ENCODE measurements at regions not wholly inside any gene's neighbourhood (a gene's known extent, or its start where the extent isn't known, plus 50 kb on each side); places are given as distances from the start of the nearest gene placed in this dataset.

- Histone ChIP-seq H3K4me3 (no peak overlapping the region), H2AFZ (ENCODE audit: low read depth, low read length) (no peak overlapping the region), H3K27me3 (ENCODE audit: control insufficient read depth in 2 of 2, insufficient read depth in 2 of 2, low read length in 2 of 2) (no peaks in the 10 kb centered on the region), H3K9me3 (replicated peaks; ENCODE audit: control insufficient read depth, insufficient read depth, low read depth, low read length) (no peaks in the 10 kb centered on the region), H3K9ac (ENCODE audit: insufficient read depth in 1 of 2, low read depth in 2 of 2, low read length in 2 of 2) (no peak overlapping the region), H3K4me1 (replicated peaks in 1 of 2; ENCODE audit: control insufficient read depth in 2 of 2, insufficient read depth in 2 of 2, low read length in 2 of 2) (no peaks in the 10 kb centered on the region), H3K36me3 (ENCODE audit: control insufficient read depth, insufficient read depth, low read length) (no peaks in the 10 kb centered on the region), H3K27ac (ENCODE audit: extremely low read depth, low read depth, low read length) (no peak overlapping the region), H3K4me2 (ENCODE audit: insufficient read depth, low read length) (no peak overlapping the region), H3K79me2 (ENCODE audit: control insufficient read depth, insufficient read depth, low read length) (no peaks in the 10 kb centered on the region), H3K9me1 (ENCODE audit: control insufficient read depth, insufficient read depth, low read length) (no peaks in the 10 kb centered on the region), H4K20me1 (replicated peaks; ENCODE audit: control insufficient read depth, insufficient read depth, low read length) (no peaks in the 10 kb centered on the region)
- CTCF ChIA-PET (ENCODE audit: low intra/inter-chr PET ratio) = no interaction called here
- in situ Hi-C loops (cut with MboI) = no loop called here
- FAIRE-seq = no peak
- DNase-seq (ENCODE audit: extremely low read depth in 1 of 4, low spot score in 3 of 4) = no peak
- intact Hi-C loops (cut with micrococcal nuclease) = no loop called here
- 0% methylated on average over 2 of the region's 2 CpGs for WGBS (ENCODE audit: insufficient coverage, low coverage, missing lambda C conversion rate)
- no peak for ATAC-seq
- TF ChIP-seq SIRT6 (IDR thresholded peaks at IDR 0.05; ENCODE audit: low read depth, low read length) (no peak), BRF2 (IDR thresholded peaks at IDR 0.05; ENCODE audit: borderline replicate concordance, insufficient read depth, insufficient read length) (no peak), POLR2AphosphoS2 (IDR thresholded peaks at IDR 0.05; ENCODE audit: low read length) (no peak), ZNF76 (CRISPR knock-in tag; IDR thresholded peaks at IDR 0.05; ENCODE audit: borderline replicate concordance) (no peak), ELF1 (tag; IDR thresholded peaks at IDR 0.05) (no peak)
- POLR2A ChIA-PET = no interaction called here
- no TSS peak for BruUV-seq (replicated peaks)
These were observed 152.2 kb upstream of the RGS6 start for GRCh38 chr14:71780075-71780474.

GRCh38 chr14:71780822-71781221, 151.4 kb upstream of the RGS6 start:
- no TSS peak for BruUV-seq (replicated peaks)
- Histone ChIP-seq H3K4me1 (replicated peaks in 1 of 2; ENCODE audit: control insufficient read depth in 2 of 2, insufficient read depth in 2 of 2, low read length in 2 of 2) (no peaks in the 10 kb centered on the region), H3K4me3 (no peak overlapping the region), H3K9me3 (replicated peaks; ENCODE audit: control insufficient read depth, insufficient read depth, low read depth, low read length) (no peaks in the 10 kb centered on the region), H4K20me1 (replicated peaks; ENCODE audit: control insufficient read depth, insufficient read depth, low read length) (no peaks in the 10 kb centered on the region), H3K36me3 (ENCODE audit: control insufficient read depth, insufficient read depth, low read length) (no peaks in the 10 kb centered on the region), H2AFZ (ENCODE audit: low read depth, low read length) (no peak overlapping the region), H3K9ac (ENCODE audit: insufficient read depth in 1 of 2, low read depth in 2 of 2, low read length in 2 of 2) (no peak overlapping the region), H3K9me1 (ENCODE audit: control insufficient read depth, insufficient read depth, low read length) (no peaks in the 10 kb centered on the region), H3K27ac (ENCODE audit: extremely low read depth, low read depth, low read length) (no peak overlapping the region), H3K4me2 (ENCODE audit: insufficient read depth, low read length) (no peak overlapping the region), H3K79me2 (ENCODE audit: control insufficient read depth, insufficient read depth, low read length) (no peaks in the 10 kb centered on the region), H3K27me3 (ENCODE audit: control insufficient read depth in 2 of 2, insufficient read depth in 2 of 2, low read length in 2 of 2) (no peaks in the 10 kb centered on the region)
- 14% methylated on average over 1 of the region's 3 CpGs for WGBS (ENCODE audit: insufficient coverage, low coverage, missing lambda C conversion rate)
- no peak for ATAC-seq
- no peak for DNase-seq (ENCODE audit: extremely low read depth in 1 of 4, low spot score in 3 of 4)
- POLR2A ChIA-PET = no interaction called here
- CTCF ChIA-PET (ENCODE audit: low intra/inter-chr PET ratio) = no interaction called here
- intact Hi-C loops (cut with micrococcal nuclease) (no loop called here), in situ Hi-C loops (cut with MboI) (no loop called here)
- FAIRE-seq = no peak
- TF ChIP-seq ZBTB1 (CRISPR knock-in tag; IDR thresholded peaks at IDR 0.05; ENCODE audit: borderline replicate concordance, low read depth) (no peak), HMG20A (CRISPR knock-in tag; conservative IDR thresholded peaks at IDR 0.05) (no peak), TARDBP (IDR thresholded peaks at IDR 0.05) (no peak), ZNF280B (CRISPR knock-in tag; IDR thresholded peaks at IDR 0.05) (no peak), ESRRB (CRISPR knock-in tag; IDR thresholded peaks at IDR 0.05; ENCODE audit: borderline replicate concordance) (no peak)

Measured in K562 (cell line).